ENCODE measurements at regions not wholly inside any gene's neighbourhood (a gene's known extent, or its start where the extent isn't known, plus 50 kb on each side); places are given as distances from the start of the nearest gene placed in this dataset.

- no peak for DNase-seq
These were observed 315.9 kb upstream of the LRATD1 start for GRCh38 chr2:14316594-14316993.

GRCh38 chr2:14321357-14321756, 311.2 kb upstream of the LRATD1 start:
- DNase-seq = no peak

- no peak for DNase-seq
These were observed 310.2 kb upstream of the LRATD1 start for GRCh38 chr2:14322306-14322705.

GRCh38 chr2:14324308-14324707, 308.2 kb upstream of the LRATD1 start:
- no peak for DNase-seq

GRCh38 chr2:14330884-14331283, 301.6 kb upstream of the LRATD1 start:
- DNase-seq = no peak

GRCh38 chr2:14336759-14337382, 295.6 kb upstream of the LRATD1 start:
- no peak for DNase-seq

GRCh38 chr2:14340703-14341102, 291.8 kb upstream of the LRATD1 start:
- no peak for DNase-seq

- no peak for DNase-seq
These were observed 290.2 kb upstream of the LRATD1 start for GRCh38 chr2:14342313-14342712.

GRCh38 chr2:14344355-14344754, 288.2 kb upstream of the LRATD1 start:
- DNase-seq = no peak

GRCh38 chr2:14348247-14348646, 284.3 kb upstream of the LRATD1 start:
- no peak for DNase-seq

- no peak for DNase-seq
These were observed 281.7 kb upstream of the LRATD1 start for GRCh38 chr2:14350856-14351255.

GRCh38 chr2:14352067-14352466, 280.4 kb upstream of the LRATD1 start:
- no peak for DNase-seq

GRCh38 chr2:14354231-14354630, 278.3 kb upstream of the LRATD1 start:
- DNase-seq = no peak

GRCh38 chr2:14355102-14355501, 277.4 kb upstream of the LRATD1 start:
- no peak for DNase-seq

GRCh38 chr2:14358339-14358738, 274.2 kb upstream of the LRATD1 start:
- DNase-seq = no peak

GRCh38 chr2:14358774-14359173, 273.7 kb upstream of the LRATD1 start:
- no peak for DNase-seq

- no peak for DNase-seq
These were observed 269.4 kb upstream of the LRATD1 start for GRCh38 chr2:14363137-14363536.

- no peak for DNase-seq
These were observed 268.5 kb upstream of the LRATD1 start for GRCh38 chr2:14363976-14364375.

GRCh38 chr2:14364471-14364870, 268.0 kb upstream of the LRATD1 start:
- no peak for DNase-seq

GRCh38 chr2:14385043-14385442, 247.5 kb upstream of the LRATD1 start:
- no peak for DNase-seq

GRCh38 chr2:14387332-14387731, 245.2 kb upstream of the LRATD1 start:
- no peak for DNase-seq

GRCh38 chr2:14388724-14389123, 243.8 kb upstream of the LRATD1 start:
- no peak for DNase-seq

- no peak for DNase-seq
These were observed 235.9 kb upstream of the LRATD1 start for GRCh38 chr2:14396533-14397083.

- DNase-seq = no peak
These were observed 233.9 kb upstream of the LRATD1 start for GRCh38 chr2:14398641-14399040.

GRCh38 chr2:14401873-14402272, 230.6 kb upstream of the LRATD1 start:
- DNase-seq = no peak

Measured in hematopoietic multipotent progenitor cell treated with erythropoietin and hydrocortisone succinate and interleukin-3 and kit ligand, for 6 days (in vitro differentiated cells).